NB4 (cell line): ENCODE measurements at regions not wholly inside any gene's neighbourhood (a gene's known extent, or its start where the extent isn't known, plus 50 kb on each side); places are given as distances from the start of the nearest gene placed in this dataset.

ENCODE experiments used
- DNase-seq: peaks from one replicate; pipeline ENCODE4 v3.0.0; 2010; ENCODE audit warnings: low read depth
- H3K4me3 ChIP-seq: one replicate; pipeline ENCODE4 v1.5.1; 2011; ENCODE audit warnings: mild to moderate bottlenecking, low read depth, low read length, moderate library complexity
- MYC ChIP-seq: IDR thresholded peaks from 2 replicates; pipeline ENCODE4 v1.6.1; 2011; ENCODE audit warnings: low read depth, low read length
- POLR2A ChIP-seq: IDR thresholded peaks from 2 replicates; pipeline ENCODE4 v1.6.1; 2011; ENCODE audit warnings: mild to moderate bottlenecking; ENCODE audit not compliant: insufficient read length; ENCODE audit errors: extremely low read depth
- TF ChIP-seq, protein P1 (sequence below): IDR thresholded peaks from 2 replicates; pipeline ENCODE4 v1.6.1; 2011; ENCODE audit warnings: low read depth, low read length
- TF ChIP-seq, protein P2 (sequence below): IDR thresholded peaks from one replicate; pipeline ENCODE4 v1.5.1; 2012; ENCODE audit warnings: low read depth, low read length

DNA sequence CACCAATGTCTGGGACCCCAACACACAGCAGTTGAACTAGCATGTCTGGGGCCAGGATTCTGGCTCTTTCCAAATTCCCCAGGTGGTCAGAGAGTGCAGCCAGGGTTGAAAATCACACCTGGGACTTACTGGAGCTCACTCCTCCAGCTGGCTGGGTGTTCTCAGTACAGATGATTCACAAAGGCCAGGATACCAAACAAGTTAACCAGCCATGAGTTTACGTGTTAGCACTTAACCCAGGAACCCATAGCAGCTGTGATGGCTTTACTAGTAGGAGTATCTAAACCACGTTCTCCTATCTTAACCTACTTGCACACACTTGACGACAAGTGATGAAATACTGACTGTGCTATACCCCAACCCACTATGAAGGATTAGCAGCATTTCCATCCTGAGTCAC, 222.8 kb downstream of the FBXO15 start:
- DNase-seq: no peak
- TF ChIP-seq, protein P1, sequence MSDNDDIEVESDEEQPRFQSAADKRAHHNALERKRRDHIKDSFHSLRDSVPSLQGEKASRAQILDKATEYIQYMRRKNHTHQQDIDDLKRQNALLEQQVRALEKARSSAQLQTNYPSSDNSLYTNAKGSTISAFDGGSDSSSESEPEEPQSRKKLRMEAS: no peak
- no peak for TF ChIP-seq MYC
- TF ChIP-seq, protein P2, sequence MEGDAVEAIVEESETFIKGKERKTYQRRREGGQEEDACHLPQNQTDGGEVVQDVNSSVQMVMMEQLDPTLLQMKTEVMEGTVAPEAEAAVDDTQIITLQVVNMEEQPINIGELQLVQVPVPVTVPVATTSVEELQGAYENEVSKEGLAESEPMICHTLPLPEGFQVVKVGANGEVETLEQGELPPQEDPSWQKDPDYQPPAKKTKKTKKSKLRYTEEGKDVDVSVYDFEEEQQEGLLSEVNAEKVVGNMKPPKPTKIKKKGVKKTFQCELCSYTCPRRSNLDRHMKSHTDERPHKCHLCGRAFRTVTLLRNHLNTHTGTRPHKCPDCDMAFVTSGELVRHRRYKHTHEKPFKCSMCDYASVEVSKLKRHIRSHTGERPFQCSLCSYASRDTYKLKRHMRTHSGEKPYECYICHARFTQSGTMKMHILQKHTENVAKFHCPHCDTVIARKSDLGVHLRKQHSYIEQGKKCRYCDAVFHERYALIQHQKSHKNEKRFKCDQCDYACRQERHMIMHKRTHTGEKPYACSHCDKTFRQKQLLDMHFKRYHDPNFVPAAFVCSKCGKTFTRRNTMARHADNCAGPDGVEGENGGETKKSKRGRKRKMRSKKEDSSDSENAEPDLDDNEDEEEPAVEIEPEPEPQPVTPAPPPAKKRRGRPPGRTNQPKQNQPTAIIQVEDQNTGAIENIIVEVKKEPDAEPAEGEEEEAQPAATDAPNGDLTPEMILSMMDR: no peak

DNA sequence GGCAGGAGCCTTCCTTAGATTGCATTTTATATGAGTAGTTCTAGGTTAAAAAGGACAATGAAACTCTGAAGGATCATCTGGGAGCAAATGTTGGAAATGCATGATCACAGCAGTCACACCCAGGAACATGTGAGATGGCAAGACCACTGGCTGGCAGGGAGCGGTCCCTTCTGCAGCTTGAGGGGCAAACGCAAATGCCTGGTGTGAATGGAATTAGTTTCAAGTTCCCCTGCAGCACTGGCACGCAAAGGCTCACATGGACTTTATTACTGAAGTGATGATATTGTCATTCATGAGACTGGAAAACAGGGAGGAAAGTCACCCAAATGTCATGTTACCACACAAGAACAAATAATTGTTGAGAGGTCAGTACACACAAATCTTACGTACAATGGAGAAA, 223.3 kb downstream of the FBXO15 start:
- no peak overlapping the region for H3K4me3 ChIP-seq
- TF ChIP-seq, protein P2: no peak
- TF ChIP-seq POLR2A (no peak), MYC (no peak)
- TF ChIP-seq, protein P1: no peak
- DNase-seq: no peak

More for the DNA sequence above, 222.8 kb downstream of the FBXO15 start:
- H3K4me3 ChIP-seq: no peak overlapping the region

DNA sequence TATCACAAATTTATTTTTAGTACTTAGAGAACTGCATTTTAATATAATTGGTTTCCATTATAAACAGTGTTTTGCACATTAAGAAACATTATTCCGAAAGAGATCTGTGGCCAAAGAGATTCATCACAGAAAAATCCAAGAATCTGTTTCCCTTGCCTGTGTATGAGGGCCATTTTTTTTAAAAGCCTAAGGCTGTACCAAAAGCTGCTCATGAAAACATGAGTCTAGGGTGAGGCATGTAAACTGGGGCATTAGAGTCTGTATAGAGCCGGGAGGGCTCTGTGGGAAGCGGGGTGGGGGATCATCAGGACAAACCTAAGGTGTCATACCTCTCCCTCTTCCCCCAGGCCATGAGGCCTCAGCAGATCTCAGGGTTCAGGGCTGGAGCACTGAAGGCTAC, 223.8 kb downstream of the FBXO15 start:
- no peak overlapping the region for H3K4me3 ChIP-seq
- no peak for DNase-seq
- TF ChIP-seq, protein P2: no peak
- no peak for TF ChIP-seq POLR2A
- TF ChIP-seq, protein P1: no peak
- no peak for TF ChIP-seq MYC

DNA sequence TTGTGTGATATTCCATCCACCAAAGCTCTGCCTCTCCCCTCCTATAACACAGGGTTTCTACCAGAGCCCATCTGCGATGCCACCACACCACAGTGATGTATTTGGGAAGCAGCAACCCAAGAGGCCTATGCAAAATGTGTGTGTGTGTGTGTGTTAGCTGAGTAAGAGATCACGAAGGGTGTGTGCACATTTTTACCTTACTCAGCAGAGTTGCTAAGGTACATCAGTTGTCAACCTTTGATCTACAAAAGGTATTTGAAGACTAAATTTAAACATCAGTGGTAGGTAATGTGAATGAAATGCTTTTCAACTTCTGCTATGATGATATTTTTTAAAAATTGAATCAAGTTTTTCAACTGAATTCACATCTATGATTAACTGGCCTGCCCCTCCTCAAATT, 227.6 kb downstream of the FBXO15 start:
- H3K4me3 ChIP-seq: no peak overlapping the region
- DNase-seq: no peak
- TF ChIP-seq MYC (no peak), POLR2A (no peak)
- TF ChIP-seq, protein P1: no peak
- TF ChIP-seq, protein P2: no peak

DNA sequence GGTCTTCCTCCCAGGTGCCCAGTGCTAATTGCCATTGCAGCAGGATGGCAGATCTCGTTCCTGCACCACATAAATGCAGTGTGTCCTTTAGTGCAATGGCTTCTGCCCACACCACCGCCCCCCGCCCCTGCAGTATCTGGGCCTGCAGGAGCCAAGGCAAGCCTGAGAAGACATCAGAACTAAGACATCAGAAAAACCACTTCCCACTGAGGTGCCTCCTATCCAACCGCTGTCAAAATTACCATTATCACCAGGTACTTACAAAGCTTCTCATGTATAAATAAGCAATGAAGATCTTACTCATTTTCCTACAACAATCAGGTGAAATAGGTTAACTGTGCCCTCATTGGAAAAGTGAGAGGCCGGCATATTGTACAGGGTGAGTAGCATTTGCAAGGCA, 228.8 kb downstream of the FBXO15 start:
- no peak for TF ChIP-seq MYC
- TF ChIP-seq, protein P2: no peak
- TF ChIP-seq, protein P1: no peak
- TF ChIP-seq POLR2A: no peak
- no peak overlapping the region for H3K4me3 ChIP-seq
- DNase-seq: no peak

DNA sequence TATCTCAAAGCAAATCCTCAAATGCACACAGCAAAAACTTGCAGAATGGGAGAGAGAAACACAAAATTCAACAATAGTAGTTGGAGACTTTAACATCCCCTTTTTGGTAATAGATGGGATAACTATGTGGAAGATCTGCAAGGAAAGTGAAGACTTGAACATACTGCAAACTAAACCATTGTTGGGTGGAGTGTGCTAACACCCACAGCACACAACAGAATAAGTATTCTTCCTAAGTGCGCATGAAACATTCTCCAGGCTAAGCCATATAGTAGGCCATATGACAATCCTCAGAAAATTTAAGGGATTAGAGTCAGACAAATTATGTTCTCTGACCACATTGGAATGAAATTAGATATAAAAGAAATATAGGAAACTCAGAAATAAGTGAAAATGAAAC, 230.6 kb downstream of the FBXO15 start:
- no peak overlapping the region for H3K4me3 ChIP-seq
- DNase-seq: no peak
- TF ChIP-seq POLR2A (no peak), MYC (no peak)
- TF ChIP-seq, protein P2: no peak
- TF ChIP-seq, protein P1: no peak
